Daoy (cell line): ENCODE measurements at regions not wholly inside any gene's neighbourhood (a gene's known extent, or its start where the extent isn't known, plus 50 kb on each side); places are given as distances from the start of the nearest gene placed in this dataset.

Experiments
- DNase-seq: peaks from one replicate; pipeline ENCODE4 v3.0.0-alpha.2; 2015; ENCODE audit warnings: low read depth

DNA sequence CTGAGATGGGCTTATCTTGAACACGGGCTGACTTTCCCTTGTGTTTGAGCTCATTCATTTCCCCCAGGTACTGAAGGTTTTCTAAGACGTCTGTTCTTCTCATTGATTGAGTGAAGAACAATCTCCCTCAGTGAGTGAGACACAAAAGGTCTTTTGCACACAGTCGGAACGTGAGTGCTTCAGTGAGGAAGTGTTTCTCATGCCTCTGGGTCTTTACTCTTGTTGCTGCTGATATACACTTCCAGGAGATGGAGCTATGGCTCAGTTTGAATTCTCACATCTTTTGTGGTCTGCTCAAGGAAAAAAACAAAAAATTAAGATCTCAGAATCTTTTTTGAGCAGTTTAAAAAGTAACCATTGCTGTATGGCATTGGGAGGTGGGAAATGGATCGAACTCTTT is 981.9 kb upstream of the TENM3 start:
- DNase-seq = peak; percentile 9

DNA sequence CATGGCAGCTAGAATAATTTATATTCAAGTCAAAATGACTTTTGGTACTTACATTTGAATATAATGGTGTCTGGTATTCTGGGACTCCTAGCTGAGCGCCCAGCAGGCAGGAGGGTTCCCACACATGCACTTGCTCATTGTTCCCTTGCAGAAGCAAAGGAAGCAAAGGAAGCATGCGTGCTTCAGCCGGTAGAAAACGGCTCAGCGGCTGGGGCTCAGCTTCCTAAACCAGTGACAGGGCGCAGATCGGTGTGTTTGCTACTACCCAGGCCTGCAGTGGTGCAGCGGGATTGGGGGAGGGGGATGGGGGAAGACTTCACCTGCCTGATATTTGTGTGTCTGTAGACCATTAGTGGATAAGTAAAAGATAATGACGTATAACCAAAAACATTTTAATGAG is 978.3 kb upstream of the TENM3 start:
- no peak for DNase-seq

DNA sequence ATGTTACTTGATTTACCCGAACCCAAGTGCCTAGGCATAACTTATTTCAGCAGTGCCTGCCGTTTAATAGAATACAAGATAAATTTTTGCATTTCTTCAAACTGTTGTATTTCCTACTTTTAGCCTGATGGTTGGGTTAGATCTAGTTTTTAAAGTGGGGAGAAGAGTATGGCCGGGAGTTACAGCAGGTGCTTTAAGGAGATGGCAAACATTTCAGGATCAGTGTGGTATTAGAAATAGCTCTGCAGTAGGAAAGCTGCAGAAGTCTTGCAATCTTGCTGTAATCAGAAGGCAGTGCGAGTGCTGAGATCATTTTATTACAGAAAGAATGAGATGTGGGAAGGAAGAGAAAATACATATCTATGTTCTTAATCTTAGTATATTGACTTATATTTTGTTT is 977.8 kb upstream of the TENM3 start:
- DNase-seq = no peak

GRCh38 chr4:181271116-181271640 is 972.0 kb upstream of the TENM3 start:
- no peak for DNase-seq

GRCh38 chr4:181272422-181272821 is 970.8 kb upstream of the TENM3 start:
- DNase-seq = no peak

DNA sequence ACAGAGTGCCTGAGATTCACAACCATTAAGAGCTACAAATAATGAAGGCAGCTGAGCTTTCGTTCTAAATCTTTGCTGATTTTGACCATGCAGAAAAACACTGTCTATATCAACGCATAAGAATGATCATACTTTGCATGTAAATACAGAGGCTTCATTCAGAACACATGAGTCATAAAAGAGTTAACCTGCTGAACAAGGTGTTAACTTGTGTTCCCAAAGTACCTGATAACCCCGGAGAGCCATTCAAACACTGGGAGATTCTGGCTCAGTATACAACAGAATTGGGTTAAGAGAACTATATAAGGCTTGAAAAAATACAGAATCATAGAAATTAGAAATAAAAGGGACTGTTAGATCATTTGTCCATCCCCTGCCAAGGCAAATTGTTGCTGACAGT is 964.3 kb upstream of the TENM3 start:
- no peak for DNase-seq

DNA sequence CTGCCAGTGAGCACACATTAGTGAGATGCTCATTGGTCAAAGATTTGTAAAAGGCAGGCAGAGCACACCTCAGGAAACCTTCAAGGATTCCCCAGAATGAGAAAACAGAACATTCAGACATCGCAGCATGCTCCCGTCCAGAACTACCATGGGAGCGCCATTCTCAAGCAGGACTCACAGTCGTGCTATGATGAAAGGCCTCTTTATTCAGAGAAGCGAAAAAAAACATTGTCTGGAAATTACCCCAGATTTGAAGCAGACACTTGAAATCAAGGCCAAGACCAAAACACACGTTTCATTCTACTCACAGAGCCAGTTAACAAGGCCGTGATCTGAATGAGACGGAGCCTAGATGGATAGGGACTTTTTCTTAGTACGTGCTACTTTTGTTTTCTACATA is 961.8 kb upstream of the TENM3 start:
- no peak for DNase-seq

- no peak for DNase-seq
Observed at GRCh38 chr4:181289198-181289597, 954.0 kb upstream of the TENM3 start.

DNA sequence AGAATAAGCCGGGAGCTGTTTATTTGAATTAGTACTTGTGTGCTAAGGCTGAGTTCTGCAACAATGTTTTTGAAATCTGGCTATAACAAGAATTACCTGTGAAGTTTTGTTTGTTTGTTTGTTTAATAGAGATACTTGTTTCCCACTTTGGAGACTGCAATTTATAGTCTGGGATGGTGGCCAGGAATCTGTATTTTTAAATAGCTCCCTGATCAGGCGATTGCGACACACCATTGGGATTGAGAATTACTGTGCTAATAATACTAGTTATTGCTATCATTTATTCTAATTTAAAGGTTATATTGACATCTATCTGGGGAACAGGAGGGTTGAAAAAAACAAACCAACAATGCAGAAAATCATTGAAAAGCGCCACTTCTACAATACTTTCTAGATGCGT is 951.6 kb upstream of the TENM3 start:
- no peak for DNase-seq

- DNase-seq = no peak
Observed at GRCh38 chr4:181293014-181293413, 950.2 kb upstream of the TENM3 start.

GRCh38 chr4:181293541-181293940 is 949.7 kb upstream of the TENM3 start:
- DNase-seq = no peak

DNA sequence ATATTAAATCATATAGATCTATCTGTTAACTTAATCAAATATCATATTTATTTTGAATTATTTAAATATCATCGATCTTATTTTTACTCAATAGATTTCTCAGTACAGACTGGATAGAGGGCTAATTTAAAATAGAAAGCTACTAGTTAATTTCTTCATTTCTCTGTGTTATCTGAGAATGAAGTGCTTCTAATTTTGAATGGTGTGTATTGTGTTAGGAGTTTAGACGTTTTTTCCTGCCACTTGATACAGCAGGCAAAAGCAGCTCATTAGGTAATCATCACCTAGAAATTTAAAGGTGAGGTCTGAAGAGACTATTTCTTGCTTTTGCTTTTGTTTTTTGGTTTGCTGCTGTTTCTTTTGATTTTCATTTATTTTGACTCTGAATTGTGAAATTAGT is 948.8 kb upstream of the TENM3 start:
- no peak for DNase-seq

DNA sequence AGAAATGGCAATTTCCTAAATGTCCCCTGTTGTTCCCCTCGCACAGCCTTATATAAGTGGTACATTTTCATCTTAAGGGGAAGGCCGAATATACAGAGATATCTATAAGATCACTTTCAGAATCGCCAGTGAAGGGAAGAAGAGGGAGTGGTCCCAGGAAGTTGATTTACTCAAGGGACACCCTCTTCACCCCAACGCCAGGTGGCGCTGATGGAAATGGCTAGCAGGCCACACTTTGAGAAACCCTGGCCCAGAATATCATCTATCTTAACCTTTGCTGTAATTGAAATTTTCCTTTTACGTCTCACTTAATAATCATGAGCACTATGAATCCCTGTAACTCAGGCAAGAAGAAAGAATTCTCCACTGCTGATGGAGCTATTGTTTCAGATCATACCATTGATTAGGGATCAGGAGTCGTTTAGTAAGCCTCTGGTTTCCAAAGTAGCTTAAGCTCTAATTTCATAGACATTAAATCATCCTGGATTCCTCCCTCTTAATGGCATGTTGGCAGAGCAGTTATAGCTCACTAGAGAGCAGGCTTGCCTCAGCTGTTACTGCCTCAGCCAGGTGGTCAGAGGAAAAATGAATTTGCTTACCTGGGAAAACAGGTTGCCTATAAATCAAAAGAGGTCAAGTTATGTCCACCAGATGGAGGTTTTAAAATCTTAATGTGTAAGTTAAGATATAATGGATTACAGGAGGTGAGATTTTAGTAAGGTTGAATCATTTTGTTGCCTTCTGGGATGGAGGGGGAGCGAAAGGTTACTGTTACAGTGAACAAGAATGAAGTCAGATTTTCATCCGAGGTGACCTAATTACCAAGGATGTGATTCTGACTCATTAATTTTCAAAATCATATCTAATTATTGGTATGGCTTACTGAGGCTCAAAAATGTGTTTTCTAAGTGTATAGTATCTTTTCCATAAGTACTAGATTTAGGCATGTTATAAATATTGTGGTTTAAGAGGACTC is 941.2 kb upstream of the TENM3 start:
- DNase-seq = peak; percentile 56

DNA sequence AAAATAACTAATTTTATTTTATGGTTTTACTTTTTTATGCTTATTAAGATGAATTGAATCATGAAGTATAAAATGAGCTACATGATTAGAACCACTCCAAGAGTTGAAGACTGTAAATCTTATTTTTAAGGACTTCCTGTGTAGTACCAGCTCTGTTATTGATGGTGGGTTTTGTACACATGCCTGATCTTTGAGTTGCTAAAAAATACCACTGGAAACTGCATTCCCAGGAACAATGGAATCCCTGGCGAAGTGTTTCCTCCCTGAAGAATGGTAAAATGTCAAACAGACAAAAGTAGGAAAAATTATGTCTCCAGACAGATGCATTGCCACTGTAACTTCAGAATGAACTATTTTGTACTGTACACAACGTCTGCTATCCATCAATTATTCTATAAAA is 935.4 kb upstream of the TENM3 start:
- no peak for DNase-seq

GRCh38 chr4:181308476-181309312 is 934.5 kb upstream of the TENM3 start:
- no peak for DNase-seq

- DNase-seq = no peak
Observed at GRCh38 chr4:181312066-181312465, 931.1 kb upstream of the TENM3 start.

DNA sequence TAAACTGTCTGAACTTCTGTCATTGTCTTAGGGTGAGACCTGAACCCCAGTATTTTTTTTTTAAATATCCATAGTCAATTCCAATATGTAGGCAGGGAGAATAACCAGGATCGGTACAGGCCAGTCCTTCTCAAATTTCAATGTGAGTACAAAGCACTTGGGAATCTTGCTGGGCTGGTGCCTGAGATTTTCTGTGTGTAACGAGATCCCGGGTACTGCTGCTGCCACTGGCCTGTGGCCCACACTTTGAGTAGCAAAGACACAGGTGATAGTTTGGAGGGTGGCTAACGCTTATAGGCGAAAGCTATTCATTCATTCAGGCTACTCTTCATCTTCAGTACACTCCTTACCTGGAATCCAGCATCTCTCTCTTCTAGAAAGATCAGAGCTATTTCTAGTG is 923.6 kb upstream of the TENM3 start:
- DNase-seq = no peak

DNA sequence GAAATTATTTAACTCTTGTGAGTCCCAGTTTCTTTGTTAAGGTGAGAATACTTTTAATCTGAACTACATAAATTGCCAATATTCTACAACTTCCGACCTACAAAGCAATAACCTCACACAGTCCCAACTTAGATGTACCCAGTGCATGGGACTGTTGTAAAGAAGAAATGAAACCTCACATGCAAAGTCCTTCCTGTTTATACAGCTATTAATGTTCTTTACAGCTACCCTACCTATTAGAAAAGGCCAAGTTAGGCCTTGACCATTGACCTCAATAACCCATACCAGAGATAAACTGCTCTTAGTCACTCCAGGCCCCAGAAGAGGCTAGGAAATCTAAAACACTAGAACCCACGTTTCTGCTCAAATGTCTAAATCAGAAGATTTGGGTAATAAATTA is 920.1 kb upstream of the TENM3 start:
- no peak for DNase-seq

- DNase-seq = no peak
Observed at GRCh38 chr4:181330654-181331201, 912.5 kb upstream of the TENM3 start.

DNA sequence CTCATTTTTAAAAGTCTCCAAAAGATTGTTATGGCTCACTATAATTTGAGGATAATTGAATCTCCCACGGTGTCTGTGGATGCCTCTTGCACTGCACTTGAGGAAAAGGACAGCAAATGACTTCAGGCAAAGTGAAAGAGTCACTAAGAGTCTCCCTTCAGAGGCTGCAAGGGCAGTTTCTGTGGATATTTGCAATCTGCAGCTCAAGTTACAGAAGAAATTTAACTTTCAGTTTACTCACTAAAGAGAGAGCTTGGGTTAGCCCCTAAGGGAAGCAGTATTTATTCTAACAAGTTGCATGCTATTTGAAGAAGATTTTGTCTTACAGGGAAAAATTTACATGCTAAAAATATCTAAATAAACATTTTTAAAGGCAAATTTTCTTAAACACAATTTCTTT is 912.0 kb upstream of the TENM3 start:
- no peak for DNase-seq

GRCh38 chr4:181345931-181346330 is 897.3 kb upstream of the TENM3 start:
- no peak for DNase-seq
